ENCODE measurements at regions not wholly inside any gene's neighbourhood (a gene's known extent, or its start where the extent isn't known, plus 50 kb on each side); places are given as distances from the start of the nearest gene placed in this dataset.

DNA sequence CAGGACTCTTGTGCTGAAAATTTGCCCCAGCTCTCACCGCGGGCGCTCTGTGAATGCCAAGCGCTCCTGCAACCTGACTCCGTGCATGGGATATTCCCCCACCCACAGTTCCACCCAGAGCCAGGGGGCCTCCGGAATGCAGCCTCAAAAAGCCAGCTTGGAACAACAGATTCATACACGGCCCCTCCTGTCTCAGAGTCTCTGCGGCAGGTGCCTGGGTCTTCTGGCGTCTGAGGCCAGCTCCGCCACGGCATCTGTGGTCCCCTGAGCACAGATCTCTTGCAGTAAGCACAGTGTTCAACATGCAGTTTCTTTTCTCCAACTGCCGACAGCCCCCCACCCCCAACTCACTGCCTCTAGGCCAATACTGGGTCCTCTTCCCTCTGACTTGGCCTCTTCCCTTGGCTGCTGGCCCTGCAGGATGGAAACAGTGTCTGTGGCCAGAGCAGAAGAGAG, 355.7 kb upstream of the IRX2 start:
- H3K4me3 Mint-ChIP-seq (ENCODE audit: low read depth) = no peak overlapping the region

DNA sequence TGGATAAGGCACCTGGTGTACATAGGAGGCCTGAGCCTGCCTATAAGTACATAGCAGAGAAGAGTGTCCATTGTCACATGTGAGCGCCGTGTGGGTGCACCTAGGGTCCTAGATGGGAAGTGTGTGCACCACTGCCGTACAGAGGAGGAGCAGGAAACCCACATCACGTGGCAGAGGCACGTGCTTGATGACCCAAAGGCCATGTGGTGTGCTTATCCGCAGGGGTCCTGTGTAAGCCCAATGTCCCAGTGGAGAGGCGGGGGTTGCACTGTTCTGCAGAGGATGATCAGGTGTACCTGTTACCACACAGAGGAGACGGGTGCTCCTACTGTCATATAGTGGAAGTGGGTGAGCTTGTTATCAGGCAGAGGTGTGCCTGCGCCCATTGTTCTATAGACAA, 354.1 kb upstream of the IRX2 start:
- DNase-seq (ENCODE audit: low spot score, unreplicated experiment) = no peak
- H3K36me3 Mint-ChIP-seq (ENCODE audit: insufficient read depth) = no peaks in the 10 kb centered on the region
- TF ChIP-seq, protein P1, sequence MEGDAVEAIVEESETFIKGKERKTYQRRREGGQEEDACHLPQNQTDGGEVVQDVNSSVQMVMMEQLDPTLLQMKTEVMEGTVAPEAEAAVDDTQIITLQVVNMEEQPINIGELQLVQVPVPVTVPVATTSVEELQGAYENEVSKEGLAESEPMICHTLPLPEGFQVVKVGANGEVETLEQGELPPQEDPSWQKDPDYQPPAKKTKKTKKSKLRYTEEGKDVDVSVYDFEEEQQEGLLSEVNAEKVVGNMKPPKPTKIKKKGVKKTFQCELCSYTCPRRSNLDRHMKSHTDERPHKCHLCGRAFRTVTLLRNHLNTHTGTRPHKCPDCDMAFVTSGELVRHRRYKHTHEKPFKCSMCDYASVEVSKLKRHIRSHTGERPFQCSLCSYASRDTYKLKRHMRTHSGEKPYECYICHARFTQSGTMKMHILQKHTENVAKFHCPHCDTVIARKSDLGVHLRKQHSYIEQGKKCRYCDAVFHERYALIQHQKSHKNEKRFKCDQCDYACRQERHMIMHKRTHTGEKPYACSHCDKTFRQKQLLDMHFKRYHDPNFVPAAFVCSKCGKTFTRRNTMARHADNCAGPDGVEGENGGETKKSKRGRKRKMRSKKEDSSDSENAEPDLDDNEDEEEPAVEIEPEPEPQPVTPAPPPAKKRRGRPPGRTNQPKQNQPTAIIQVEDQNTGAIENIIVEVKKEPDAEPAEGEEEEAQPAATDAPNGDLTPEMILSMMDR (IDR thresholded peaks at IDR 0.05; ENCODE audit: unreplicated experiment) = no peak
- H3K4me1 Mint-ChIP-seq (ENCODE audit: low read depth) = peaks cover 32% of the 10 kb centered on the region
- H3K27ac Mint-ChIP-seq = no peak overlapping the region
- H3K4me3 Mint-ChIP-seq (ENCODE audit: low read depth) = no peak overlapping the region
- H3K9me3 Mint-ChIP-seq (ENCODE audit: low read depth) = no peaks in the 10 kb centered on the region
- peaks cover 89% of the 10 kb centered on the region for H3K27me3 Mint-ChIP-seq

More for the DNA sequence above, 355.7 kb upstream of the IRX2 start:
- Mint-ChIP-seq H3K27ac (no peak overlapping the region), H3K36me3 (ENCODE audit: insufficient read depth) (no peaks in the 10 kb centered on the region), H3K4me1 (ENCODE audit: low read depth) (peaks cover 32% of the 10 kb centered on the region), H3K27me3 (peaks cover 76% of the 10 kb centered on the region), H3K9me3 (ENCODE audit: low read depth) (no peaks in the 10 kb centered on the region)
- TF ChIP-seq, protein P1 (IDR thresholded peaks at IDR 0.05; ENCODE audit: unreplicated experiment) = no peak
- DNase-seq (ENCODE audit: low spot score, unreplicated experiment) = no peak

DNA sequence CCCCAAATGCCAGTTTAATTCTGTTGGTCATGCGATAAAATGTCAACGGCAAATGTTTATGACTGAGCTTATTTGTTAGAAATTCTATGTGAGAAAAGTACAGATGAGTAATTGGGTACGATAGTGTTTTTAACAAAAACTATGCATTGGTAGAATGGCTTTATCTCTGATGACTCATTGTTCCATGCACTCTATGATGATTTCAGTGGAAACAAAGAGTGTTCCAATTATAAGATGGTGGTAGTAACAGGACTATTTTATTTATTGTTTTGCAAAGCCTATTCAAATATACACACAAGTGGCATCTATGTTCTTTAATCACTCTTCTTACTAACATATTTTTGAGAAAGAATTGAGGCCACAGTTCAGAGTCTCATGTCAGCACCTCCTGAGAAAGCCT, 353.7 kb upstream of the IRX2 start:
- H3K36me3 Mint-ChIP-seq (ENCODE audit: insufficient read depth) = no peaks in the 10 kb centered on the region
- DNase-seq (ENCODE audit: low spot score, unreplicated experiment) = no peak
- H3K27ac Mint-ChIP-seq = no peak overlapping the region
- H3K27me3 Mint-ChIP-seq = peaks cover 88% of the 10 kb centered on the region
- H3K4me3 Mint-ChIP-seq (ENCODE audit: low read depth) = no peak overlapping the region
- peaks cover 32% of the 10 kb centered on the region for H3K4me1 Mint-ChIP-seq (ENCODE audit: low read depth)
- H3K9me3 Mint-ChIP-seq (ENCODE audit: low read depth) = no peaks in the 10 kb centered on the region
- TF ChIP-seq, protein P1 (IDR thresholded peaks at IDR 0.05; ENCODE audit: unreplicated experiment) = no peak

DNA sequence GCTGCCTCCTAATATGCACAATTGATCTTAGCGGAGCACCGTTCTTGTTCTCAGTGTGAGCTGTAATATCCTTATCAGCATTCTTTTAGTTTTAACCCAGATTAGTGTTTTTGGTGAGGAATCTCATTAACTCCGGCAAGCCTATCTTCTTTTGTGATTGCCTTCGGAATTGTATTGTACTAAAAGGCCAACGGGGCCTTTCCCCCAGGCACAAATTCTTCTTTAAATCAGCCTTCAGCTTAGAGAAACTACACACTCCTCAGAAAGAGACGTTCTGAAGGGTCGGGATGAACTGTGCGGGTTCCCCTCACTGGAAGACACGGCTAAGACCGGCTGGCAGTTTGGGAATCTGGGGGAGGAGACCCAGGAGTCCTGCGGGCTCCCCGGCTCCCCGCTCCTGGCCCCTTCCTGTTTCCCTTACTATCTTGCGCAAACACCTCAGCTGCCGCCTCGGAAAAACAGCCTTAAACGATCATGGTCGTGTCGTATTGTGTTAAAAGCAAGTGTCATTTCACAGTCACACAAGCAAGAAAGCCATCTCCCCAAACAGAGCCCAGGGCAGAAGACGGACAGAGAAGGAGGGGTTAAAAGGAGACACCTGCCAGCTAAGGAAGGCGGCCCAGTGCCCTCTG, 353.1 kb upstream of the IRX2 start:
- H3K27ac Mint-ChIP-seq = no peak overlapping the region
- H3K36me3 Mint-ChIP-seq (ENCODE audit: insufficient read depth) = no peaks in the 10 kb centered on the region
- no peak for DNase-seq (ENCODE audit: low spot score, unreplicated experiment)
- peaks cover 86% of the 10 kb centered on the region for H3K27me3 Mint-ChIP-seq
- no peak overlapping the region for H3K4me3 Mint-ChIP-seq (ENCODE audit: low read depth)
- H3K4me1 Mint-ChIP-seq (ENCODE audit: low read depth) = peaks cover 32% of the 10 kb centered on the region
- no peaks in the 10 kb centered on the region for H3K9me3 Mint-ChIP-seq (ENCODE audit: low read depth)
- TF ChIP-seq, protein P1 (IDR thresholded peaks at IDR 0.05; ENCODE audit: unreplicated experiment) = no peak

DNA sequence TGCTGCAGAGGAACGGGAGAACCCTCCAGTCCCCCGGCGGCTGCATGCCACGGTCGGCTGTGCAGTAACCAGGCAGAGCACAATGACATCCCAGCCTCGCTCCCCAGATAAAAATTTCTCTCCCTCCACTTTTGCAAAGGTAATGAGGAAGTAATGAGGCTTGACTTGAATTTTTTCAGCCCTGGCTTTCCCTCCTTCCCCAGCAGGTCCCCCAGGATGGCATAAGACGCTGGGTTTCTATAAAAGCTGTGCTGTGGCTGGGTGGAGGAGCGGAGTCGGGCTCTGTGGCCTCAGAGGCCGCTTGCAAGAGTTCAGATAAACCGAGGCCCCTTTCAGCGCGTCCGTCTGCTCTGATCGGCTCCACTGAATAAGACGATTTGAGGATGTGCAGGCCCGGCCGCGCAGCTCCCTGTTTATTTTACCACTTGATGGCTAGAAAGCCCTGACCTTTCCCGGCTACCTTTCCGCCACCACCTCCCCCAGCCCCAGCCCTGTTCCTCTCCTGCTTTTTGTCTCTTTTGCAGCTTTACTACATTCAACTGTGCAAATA, 351.9 kb upstream of the IRX2 start:
- Mint-ChIP-seq H3K4me1 (ENCODE audit: low read depth) (peaks cover 32% of the 10 kb centered on the region), H3K4me3 (ENCODE audit: low read depth) (no peak overlapping the region), H3K9me3 (ENCODE audit: low read depth) (no peaks in the 10 kb centered on the region), H3K27me3 (peaks cover 85% of the 10 kb centered on the region), H3K36me3 (ENCODE audit: insufficient read depth) (no peaks in the 10 kb centered on the region), H3K27ac (no peak overlapping the region)
- TF ChIP-seq, protein P1 (IDR thresholded peaks at IDR 0.05; ENCODE audit: unreplicated experiment) = no peak
- no peak for DNase-seq (ENCODE audit: low spot score, unreplicated experiment)
